PC-9 (cell line): ENCODE measurements at regions not wholly inside any gene's neighbourhood (a gene's known extent, or its start where the extent isn't known, plus 50 kb on each side); places are given as distances from the start of the nearest gene placed in this dataset.
A peak's percentile ranks its signal among the peaks of the same experiment; 100 is the strongest.

Experiments used
- BruUV-seq: library from RNA; stranded (reverse); fragments of 400-500 nt; replicated peaks from 2 replicates; lab custom pipeline; 2021; lab: Mats Ljungman, UMichigan
- CTCF ChIA-PET: fragments of 300-600 bp; sonication (Branson Sonifier 250); formaldehyde crosslinking; loops from one replicate; lab custom pipeline; 2022; ENCODE audit warnings: antibody characterized with exemption; lab: Charles Lee
- POLR2A ChIA-PET: fragments of 300-600 bp; sonication (Branson Sonifier 250); formaldehyde crosslinking; loops from one replicate; lab custom pipeline; 2022; ENCODE audit warnings: antibody characterized with exemption; ENCODE audit not compliant: unreplicated experiment; lab: Charles Lee
- DNase-seq, 2 experiments: peaks; one replicate each; pipeline versions ENCODE4 v3.0.0 to v3.0.0-alpha.2; 2015 to 2022; ENCODE audit warnings: mixed read lengths in 1 of 2
- H2AFZ ChIP-seq: fragments of 200-600 bp; sonication (generic); 2 replicates; pipeline ENCODE4 v1.8.1; 2017; ENCODE audit warnings: antibody characterized with exemption
- H3F3A ChIP-seq: fragments of 200-600 bp; sonication (generic); 2 replicates; pipeline ENCODE4 v1.8.1; 2017; ENCODE audit warnings: antibody characterized with exemption, mild to moderate bottlenecking, low read depth; ENCODE audit not compliant: insufficient read depth
- H3K27ac ChIP-seq: fragments of 200-600 bp; sonication (generic); 2 replicates; pipeline ENCODE4 v1.6.1; 2016; ENCODE audit warnings: mixed run types
- H3K27me3 ChIP-seq: fragments of 200-600 bp; sonication (generic); 2 replicates; pipeline ENCODE4 v1.6.1; 2016; ENCODE audit warnings: low read depth, mixed run types; ENCODE audit not compliant: insufficient read depth
- H3K36me3 ChIP-seq: fragments of 200-600 bp; sonication (generic); 2 replicates; pipeline ENCODE4 v1.6.1; 2016; ENCODE audit warnings: low read depth, mixed run types
- H3K4me1 ChIP-seq: fragments of 200-600 bp; sonication (generic); replicated peaks from 2 replicates; pipeline ENCODE4 v1.6.1; 2016; ENCODE audit warnings: mixed run types; ENCODE audit not compliant: insufficient read depth
- H3K4me2 ChIP-seq: fragments of 200-600 bp; sonication (generic); 2 replicates; pipeline ENCODE4 v1.6.1; 2017; ENCODE audit warnings: mixed run types
- H3K4me3 ChIP-seq: fragments of 200-600 bp; sonication (generic); 2 replicates; pipeline ENCODE4 v1.6.1; 2016; ENCODE audit warnings: mixed run types
- H3K79me2 ChIP-seq: fragments of 200-600 bp; sonication (generic); 2 replicates; pipeline ENCODE4 v1.6.1; 2017; ENCODE audit warnings: low read depth, mixed run types
- H3K9me2 ChIP-seq: fragments of 200-600 bp; sonication (generic); 2 replicates; pipeline ENCODE4 v1.8.1; 2017; ENCODE audit warnings: mild to moderate bottlenecking; ENCODE audit not compliant: insufficient read depth
- H3K9me3 ChIP-seq: fragments of 200-600 bp; sonication (generic); 2 replicates; pipeline ENCODE4 v1.8.1; 2016; ENCODE audit warnings: low read depth; ENCODE audit not compliant: insufficient read depth
- H4K20me1 ChIP-seq: fragments of 200-600 bp; sonication (generic); 2 replicates; pipeline ENCODE4 v1.8.1; 2017; ENCODE audit not compliant: insufficient read depth
- EZH2 ChIP-seq: fragments of 200-600 bp; sonication (generic); IDR thresholded peaks from 2 replicates; pipeline ENCODE4 v1.8.0; 2017; ENCODE audit warnings: antibody characterized with exemption, low read depth
- intact Hi-C: fragments of 100-400 bp; cut with micrococcal nuclease; formaldehyde crosslinking; loops from one replicate; pipeline ENCODE4 v1.10.0; 2022; ENCODE audit not compliant: unreplicated experiment
- TF ChIP-seq, protein P1 (sequence below): fragments of 200-600 bp; sonication (generic); conservative IDR thresholded peaks from 2 replicates; pipeline ENCODE4 v1.6.1; 2017; ENCODE audit warnings: mixed run types, antibody characterized with exemption, mild to moderate bottlenecking, moderate library complexity

DNA sequence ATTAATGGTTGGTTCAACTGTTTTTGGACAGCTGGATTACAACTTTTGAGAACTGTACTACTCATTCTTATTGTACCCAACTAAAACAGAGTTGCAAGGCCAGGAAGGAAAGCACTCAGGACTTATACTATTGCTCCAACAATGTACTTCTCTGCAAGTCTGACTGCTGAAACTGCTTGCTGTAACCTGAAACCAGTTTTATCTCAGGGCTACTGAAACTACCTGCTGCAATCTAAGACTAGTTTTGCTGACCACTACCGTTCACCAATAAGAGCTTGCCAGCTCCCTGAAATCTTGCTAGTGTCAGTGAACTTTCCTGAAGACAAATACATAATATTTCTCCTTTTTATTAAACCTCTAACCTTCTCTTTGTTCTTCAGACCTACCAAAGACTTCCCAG is 157.3 kb downstream of the CDCA7 start:
- CTCF ChIA-PET, result no interaction called here
- no peaks in the 10 kb centered on the region for H3K36me3 ChIP-seq
- H3K4me3 ChIP-seq, result peak overlapping the region; percentile 5; the same call in 1 of the 2 replicates
- DNase-seq, result peak; percentile 6 to 68
- H3K9me3 ChIP-seq, result no peaks in the 10 kb centered on the region
- H3K79me2 ChIP-seq, result no peaks in the 10 kb centered on the region
- H3F3A ChIP-seq, result no peaks in the 10 kb centered on the region
- H3K27me3 ChIP-seq, result peaks cover 15% of the 10 kb centered on the region; the same call in 1 of the 2 replicates
- POLR2A ChIA-PET, result interaction anchor here (0.6 kb wide), 3 partner anchors 131 to 1035 kb away, joined by 3 to 6 read pairs (median 4); no protein-coding TSS in a partner anchor
- H3K9me2 ChIP-seq, result no peaks in the 10 kb centered on the region
- H3K4me2 ChIP-seq, result peak overlapping the region; percentile 53
- BruUV-seq, result no TSS peak
- H3K27ac ChIP-seq, result peak overlapping the region; percentile 70
- intact Hi-C loops, result no loop called here
- H2AFZ ChIP-seq, result peak overlapping the region; percentile 53
- H4K20me1 ChIP-seq, result no peaks in the 10 kb centered on the region
- TF ChIP-seq EZH2, result no peak
- TF ChIP-seq, protein P1, sequence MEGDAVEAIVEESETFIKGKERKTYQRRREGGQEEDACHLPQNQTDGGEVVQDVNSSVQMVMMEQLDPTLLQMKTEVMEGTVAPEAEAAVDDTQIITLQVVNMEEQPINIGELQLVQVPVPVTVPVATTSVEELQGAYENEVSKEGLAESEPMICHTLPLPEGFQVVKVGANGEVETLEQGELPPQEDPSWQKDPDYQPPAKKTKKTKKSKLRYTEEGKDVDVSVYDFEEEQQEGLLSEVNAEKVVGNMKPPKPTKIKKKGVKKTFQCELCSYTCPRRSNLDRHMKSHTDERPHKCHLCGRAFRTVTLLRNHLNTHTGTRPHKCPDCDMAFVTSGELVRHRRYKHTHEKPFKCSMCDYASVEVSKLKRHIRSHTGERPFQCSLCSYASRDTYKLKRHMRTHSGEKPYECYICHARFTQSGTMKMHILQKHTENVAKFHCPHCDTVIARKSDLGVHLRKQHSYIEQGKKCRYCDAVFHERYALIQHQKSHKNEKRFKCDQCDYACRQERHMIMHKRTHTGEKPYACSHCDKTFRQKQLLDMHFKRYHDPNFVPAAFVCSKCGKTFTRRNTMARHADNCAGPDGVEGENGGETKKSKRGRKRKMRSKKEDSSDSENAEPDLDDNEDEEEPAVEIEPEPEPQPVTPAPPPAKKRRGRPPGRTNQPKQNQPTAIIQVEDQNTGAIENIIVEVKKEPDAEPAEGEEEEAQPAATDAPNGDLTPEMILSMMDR, result no peak
- peaks cover 16% of the 10 kb centered on the region for H3K4me1 ChIP-seq

DNA sequence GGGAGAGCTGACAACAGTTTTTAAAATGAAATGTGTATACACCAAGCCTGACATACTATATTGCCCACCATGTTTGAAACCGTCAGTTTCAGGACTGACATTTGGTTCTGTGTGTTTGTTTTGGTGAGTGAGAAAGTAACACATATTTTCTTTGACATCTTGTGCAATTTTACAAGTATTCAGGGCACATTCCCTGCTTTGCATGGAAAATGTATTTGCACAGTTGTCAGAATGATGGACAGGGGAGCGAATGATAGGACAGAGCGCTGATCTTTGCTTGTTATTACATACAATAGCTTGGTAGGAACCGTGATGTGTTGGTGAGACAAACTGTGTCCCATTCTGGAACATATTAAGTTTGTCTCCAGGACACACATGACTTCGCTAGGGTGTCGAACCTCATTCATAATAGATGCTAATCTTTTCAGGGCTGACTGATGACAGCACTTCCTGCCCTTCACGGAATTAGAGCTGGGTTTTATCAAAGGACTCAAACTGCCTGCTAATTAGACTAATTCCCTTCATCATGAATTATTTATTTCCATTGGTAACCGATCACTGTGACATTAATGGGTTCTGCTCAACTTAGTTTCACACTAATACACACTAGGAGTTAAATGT is 158.5 kb downstream of the CDCA7 start:
- Histone ChIP-seq H2AFZ (no peak overlapping the region), H3K27me3 (peaks cover 7% of the 10 kb centered on the region; the same call in 1 of the 2 replicates), H3K36me3 (no peaks in the 10 kb centered on the region), H3K9me2 (no peaks in the 10 kb centered on the region), H3K4me1 (peaks cover 16% of the 10 kb centered on the region), H3F3A (no peaks in the 10 kb centered on the region), H3K79me2 (no peaks in the 10 kb centered on the region), H4K20me1 (no peaks in the 10 kb centered on the region), H3K27ac (no peak overlapping the region), H3K4me3 (no peak overlapping the region), H3K9me3 (peaks cover 6% of the 10 kb centered on the region; the same call in 1 of the 2 replicates), H3K4me2 (no peak overlapping the region)
- DNase-seq, result no peak
- intact Hi-C loops, result no loop called here
- BruUV-seq, result no TSS peak
- CTCF ChIA-PET, result no interaction called here
- POLR2A ChIA-PET, result no interaction called here
- TF ChIP-seq, protein P1, result no peak
- no peak for TF ChIP-seq EZH2

DNA sequence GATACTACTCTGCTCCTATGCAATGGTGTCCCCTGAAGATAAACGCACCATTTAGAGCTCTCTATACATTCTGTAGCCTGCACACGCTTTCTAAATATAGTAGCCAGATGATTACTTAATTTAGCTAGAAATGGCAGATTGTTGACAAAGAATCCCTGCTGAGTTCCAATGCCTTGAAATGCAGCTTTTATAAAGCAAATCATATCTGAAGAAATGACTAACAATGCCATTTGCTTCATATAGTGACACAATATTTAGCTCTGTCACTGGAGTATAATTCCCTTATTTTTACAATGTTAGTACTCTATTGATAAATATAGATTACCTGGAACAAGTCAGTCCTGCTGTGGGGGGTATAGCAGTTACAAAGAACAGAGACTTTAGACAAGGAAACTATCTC is 166.2 kb downstream of the CDCA7 start:
- H2AFZ ChIP-seq, result no peak overlapping the region
- no peaks in the 10 kb centered on the region for H3F3A ChIP-seq
- H4K20me1 ChIP-seq, result no peaks in the 10 kb centered on the region
- peaks cover 11% of the 10 kb centered on the region; the same call in 1 of the 2 replicates for H3K9me3 ChIP-seq
- H3K27me3 ChIP-seq, result peaks cover 12% of the 10 kb centered on the region; the same call in 1 of the 2 replicates
- no peaks in the 10 kb centered on the region for H3K9me2 ChIP-seq
- no peaks in the 10 kb centered on the region for H3K36me3 ChIP-seq
- H3K4me1 ChIP-seq, result no peaks in the 10 kb centered on the region
- H3K27ac ChIP-seq, result no peak overlapping the region
- no peak overlapping the region for H3K4me3 ChIP-seq
- no peak for DNase-seq
- TF ChIP-seq, protein P1, result no peak
- no peak for TF ChIP-seq EZH2
- H3K4me2 ChIP-seq, result no peak overlapping the region
- no TSS peak for BruUV-seq
- no peaks in the 10 kb centered on the region for H3K79me2 ChIP-seq
- intact Hi-C loops, result no loop called here
- POLR2A ChIA-PET, result no interaction called here
- CTCF ChIA-PET, result no interaction called here
